Osteocyte (in vitro differentiated cells): ENCODE measurements at regions not wholly inside any gene's neighbourhood (a gene's known extent, or its start where the extent isn't known, plus 50 kb on each side); places are given as distances from the start of the nearest gene placed in this dataset.
A peak's percentile ranks its signal among the peaks of the same experiment; 100 is the strongest.

Source experiments
- DNase-seq: peaks from one replicate; pipeline ENCODE4 v3.0.0; 2021; ENCODE audit warnings: mixed read lengths; ENCODE audit not compliant: unreplicated experiment; ENCODE audit errors: extremely low spot score
- H3K27ac Mint-ChIP-seq: one replicate; pipeline ENCODE4 v1.8.0; 2021; ENCODE audit warnings: mild to moderate bottlenecking, mixed read lengths; ENCODE audit not compliant: unreplicated experiment
- H3K27me3 Mint-ChIP-seq: one replicate; pipeline ENCODE4 v1.8.0; 2021; ENCODE audit warnings: mixed read lengths; ENCODE audit not compliant: unreplicated experiment
- H3K36me3 Mint-ChIP-seq: one replicate; pipeline ENCODE4 v1.8.0; 2021; ENCODE audit warnings: mixed read lengths; ENCODE audit not compliant: unreplicated experiment
- H3K4me1 Mint-ChIP-seq: one replicate; pipeline ENCODE4 v1.8.0; 2021; ENCODE audit warnings: mixed read lengths; ENCODE audit not compliant: unreplicated experiment
- H3K4me3 Mint-ChIP-seq: one replicate; pipeline ENCODE4 v1.8.0; 2021; ENCODE audit warnings: mild to moderate bottlenecking, moderate library complexity, mixed read lengths; ENCODE audit not compliant: unreplicated experiment
- H3K9me3 Mint-ChIP-seq: one replicate; pipeline ENCODE4 v1.8.0; 2021; ENCODE audit warnings: mixed read lengths; ENCODE audit not compliant: unreplicated experiment
- TF ChIP-seq, protein P1 (sequence below): fragments of 200-600 bp; sonication (generic); IDR thresholded peaks from 2 replicates; pipeline ENCODE4 v1.5.0; 2021; ENCODE audit warnings: antibody characterized with exemption, mild to moderate bottlenecking, moderate library complexity

GRCh38 chr3:34258271-34258998, 460.0 kb downstream of the PDCD6IP start:
- Mint-ChIP-seq H3K36me3 (peaks cover 9% of the 10 kb centered on the region), H3K4me3 (no peak overlapping the region), H3K4me1 (peaks cover 89% of the 10 kb centered on the region), H3K9me3 (no peaks in the 10 kb centered on the region), H3K27me3 (no peaks in the 10 kb centered on the region), H3K27ac (peak overlapping the region; percentile 92)
- TF ChIP-seq, protein P1, sequence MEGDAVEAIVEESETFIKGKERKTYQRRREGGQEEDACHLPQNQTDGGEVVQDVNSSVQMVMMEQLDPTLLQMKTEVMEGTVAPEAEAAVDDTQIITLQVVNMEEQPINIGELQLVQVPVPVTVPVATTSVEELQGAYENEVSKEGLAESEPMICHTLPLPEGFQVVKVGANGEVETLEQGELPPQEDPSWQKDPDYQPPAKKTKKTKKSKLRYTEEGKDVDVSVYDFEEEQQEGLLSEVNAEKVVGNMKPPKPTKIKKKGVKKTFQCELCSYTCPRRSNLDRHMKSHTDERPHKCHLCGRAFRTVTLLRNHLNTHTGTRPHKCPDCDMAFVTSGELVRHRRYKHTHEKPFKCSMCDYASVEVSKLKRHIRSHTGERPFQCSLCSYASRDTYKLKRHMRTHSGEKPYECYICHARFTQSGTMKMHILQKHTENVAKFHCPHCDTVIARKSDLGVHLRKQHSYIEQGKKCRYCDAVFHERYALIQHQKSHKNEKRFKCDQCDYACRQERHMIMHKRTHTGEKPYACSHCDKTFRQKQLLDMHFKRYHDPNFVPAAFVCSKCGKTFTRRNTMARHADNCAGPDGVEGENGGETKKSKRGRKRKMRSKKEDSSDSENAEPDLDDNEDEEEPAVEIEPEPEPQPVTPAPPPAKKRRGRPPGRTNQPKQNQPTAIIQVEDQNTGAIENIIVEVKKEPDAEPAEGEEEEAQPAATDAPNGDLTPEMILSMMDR = no peak
- no peak for DNase-seq

GRCh38 chr3:34260271-34261000, 462.0 kb downstream of the PDCD6IP start:
- peak overlapping the region; percentile 92 for H3K27ac Mint-ChIP-seq
- H3K9me3 Mint-ChIP-seq = no peaks in the 10 kb centered on the region
- peaks cover 93% of the 10 kb centered on the region for H3K4me1 Mint-ChIP-seq
- no peaks in the 10 kb centered on the region for H3K27me3 Mint-ChIP-seq
- TF ChIP-seq, protein P1 = peak; percentile 79
- peak overlapping the region; percentile 11 for H3K4me3 Mint-ChIP-seq
- H3K36me3 Mint-ChIP-seq = peaks cover 8% of the 10 kb centered on the region
- no peak for DNase-seq

DNA sequence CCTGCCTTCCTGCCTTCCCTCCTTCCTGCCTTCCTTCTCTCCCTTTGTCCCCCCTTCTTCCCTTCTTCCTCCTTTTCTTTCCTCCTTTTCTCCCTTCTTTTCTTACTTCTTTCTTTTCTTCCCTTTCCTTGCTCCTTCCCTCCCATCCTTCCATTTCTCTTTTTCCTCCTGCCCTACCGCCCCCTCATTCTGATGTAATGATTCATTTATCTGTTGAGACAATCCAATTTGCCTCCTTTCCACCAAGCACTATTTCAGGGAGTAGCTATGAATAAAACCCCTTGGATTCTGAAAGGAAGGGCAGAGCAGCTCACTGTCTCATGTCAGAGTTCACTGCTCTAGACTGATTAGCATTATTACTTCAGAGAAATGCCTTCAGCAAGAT, 462.6 kb downstream of the PDCD6IP start:
- no peak for DNase-seq
- H3K27ac Mint-ChIP-seq = peak overlapping the region; percentile 92

GRCh38 chr3:34263101-34263621, 464.7 kb downstream of the PDCD6IP start:
- Mint-ChIP-seq H3K4me3 (peak overlapping the region; percentile 23), H3K9me3 (no peaks in the 10 kb centered on the region), H3K36me3 (peaks cover 9% of the 10 kb centered on the region), H3K4me1 (peaks cover 93% of the 10 kb centered on the region), H3K27me3 (no peaks in the 10 kb centered on the region), H3K27ac (peak overlapping the region; percentile 92)
- no peak for DNase-seq
- TF ChIP-seq, protein P1 = no peak

More for the DNA sequence above, 462.6 kb downstream of the PDCD6IP start:
- TF ChIP-seq, protein P1 = no peak
- Mint-ChIP-seq H3K36me3 (peaks cover 8% of the 10 kb centered on the region), H3K4me3 (peak overlapping the region; percentile 11), H3K9me3 (no peaks in the 10 kb centered on the region), H3K4me1 (peaks cover 92% of the 10 kb centered on the region), H3K27me3 (no peaks in the 10 kb centered on the region)
